Erythroblast (primary cell): ENCODE measurements at regions not wholly inside any gene's neighbourhood (a gene's known extent, or its start where the extent isn't known, plus 50 kb on each side); places are given as distances from the start of the nearest gene placed in this dataset.

Experiments used
- GATA1 ChIP-seq: IDR thresholded peaks from 2 replicates; pipeline ENCODE4 v1.6.1; 2011; ENCODE audit warnings: low read depth, mild to moderate bottlenecking, control low read depth, low read length, moderate library complexity
- POLR2A ChIP-seq: IDR thresholded peaks from 2 replicates; pipeline ENCODE4 v1.6.1; 2011; ENCODE audit warnings: mild to moderate bottlenecking, low read length

- TF ChIP-seq POLR2A, result no peak
- no peak for TF ChIP-seq GATA1
These were observed 359.7 kb upstream of the CAMK1G start for GRCh38 chr1:209223791-209224190.
